ENCODE measurements at regions not wholly inside any gene's neighbourhood (a gene's known extent, or its start where the extent isn't known, plus 50 kb on each side); places are given as distances from the start of the nearest gene placed in this dataset.

GRCh38 chr2:196322973-196323810 is 151.8 kb upstream of the STK17B start:
- no peak for DNase-seq
- peaks cover 5% of the 10 kb centered on the region for H3K27me3 ChIP-seq (ENCODE audit: control insufficient read depth, insufficient read depth, low read length)
- Mint-ChIP-seq H3K4me3 (no peak overlapping the region), H3K9me3 (no peaks in the 10 kb centered on the region), H3K36me3 (no peaks in the 10 kb centered on the region), H3K27ac (no peak overlapping the region), H3K27me3 (peaks cover 15% of the 10 kb centered on the region), H3K4me1 (no peaks in the 10 kb centered on the region)
- H3K4me1 ChIP-seq (ENCODE audit: control insufficient read depth, insufficient read depth, low read length, poor library complexity, severe bottlenecking) = no peaks in the 10 kb centered on the region
- no peak overlapping the region for H3K4me3 ChIP-seq (ENCODE audit: low read depth, low read length)
- no peaks in the 10 kb centered on the region for H3K36me3 ChIP-seq (ENCODE audit: control insufficient read depth, insufficient read depth, low read length)
- ATAC-seq (ENCODE audit: low read depth in 2 of 2) = no peak
- H3K27ac ChIP-seq (ENCODE audit: insufficient read depth, low read length, poor library complexity, severe bottlenecking) = no peak overlapping the region
- H3K9me3 ChIP-seq (ENCODE audit: control insufficient read depth in 2 of 2, low read length in 2 of 2) = no peaks in the 10 kb centered on the region

GRCh38 chr2:196324211-196324610 is 152.8 kb upstream of the STK17B start:
- ATAC-seq (ENCODE audit: low read depth in 2 of 2) (no peak), DNase-seq (no peak)
- H3K4me1 ChIP-seq (ENCODE audit: control insufficient read depth, insufficient read depth, low read length, poor library complexity, severe bottlenecking) = no peaks in the 10 kb centered on the region
- Mint-ChIP-seq H3K4me3 (no peak overlapping the region), H3K9me3 (no peaks in the 10 kb centered on the region), H3K36me3 (no peaks in the 10 kb centered on the region), H3K27me3 (peaks cover 15% of the 10 kb centered on the region), H3K27ac (no peak overlapping the region), H3K4me1 (no peaks in the 10 kb centered on the region)
- no peaks in the 10 kb centered on the region for H3K9me3 ChIP-seq (ENCODE audit: control insufficient read depth in 2 of 2, low read length in 2 of 2)
- peaks cover 5% of the 10 kb centered on the region for H3K27me3 ChIP-seq (ENCODE audit: control insufficient read depth, insufficient read depth, low read length)
- H3K27ac ChIP-seq (ENCODE audit: insufficient read depth, low read length, poor library complexity, severe bottlenecking) = no peak overlapping the region
- no peak overlapping the region for H3K4me3 ChIP-seq (ENCODE audit: low read depth, low read length)
- H3K36me3 ChIP-seq (ENCODE audit: control insufficient read depth, insufficient read depth, low read length) = no peaks in the 10 kb centered on the region

- peaks cover 17% of the 10 kb centered on the region for H3K27me3 Mint-ChIP-seq
- H3K9me3 Mint-ChIP-seq = peaks cover 0 to 1% (median 0%) of the 10 kb centered on the region in 7 donors
- no peak for ATAC-seq (ENCODE audit: low read depth in 2 of 2)
Observed at GRCh38 chr2:196328088-196328680, 156.8 kb upstream of the STK17B start.

GRCh38 chr2:196329959-196330358 is 158.6 kb upstream of the STK17B start:
- no peaks in the 10 kb centered on the region for H3K36me3 Mint-ChIP-seq
- peaks cover 1% of the 10 kb centered on the region for H3K27me3 ChIP-seq (ENCODE audit: control insufficient read depth, insufficient read depth, low read length)
- no peaks in the 10 kb centered on the region for H3K9me3 ChIP-seq (ENCODE audit: control insufficient read depth in 2 of 2, low read length in 2 of 2)
- ATAC-seq (ENCODE audit: low read depth in 2 of 2) (no peak), DNase-seq (no peak)
- H3K27me3 Mint-ChIP-seq = peaks cover 13% of the 10 kb centered on the region
- no peak overlapping the region for H3K27ac Mint-ChIP-seq
- H3K4me1 ChIP-seq (ENCODE audit: control insufficient read depth, insufficient read depth, low read length, poor library complexity, severe bottlenecking) = no peaks in the 10 kb centered on the region
- H3K4me1 Mint-ChIP-seq = no peaks in the 10 kb centered on the region
- H3K4me3 Mint-ChIP-seq = no peak overlapping the region
- H3K27ac ChIP-seq (ENCODE audit: insufficient read depth, low read length, poor library complexity, severe bottlenecking) = no peak overlapping the region
- no peaks in the 10 kb centered on the region for H3K36me3 ChIP-seq (ENCODE audit: control insufficient read depth, insufficient read depth, low read length)
- H3K4me3 ChIP-seq (ENCODE audit: low read depth, low read length) = no peak overlapping the region
- H3K9me3 Mint-ChIP-seq = peaks cover 0 to 1% (median 0%) of the 10 kb centered on the region in 7 donors

More at GRCh38 chr2:196328088-196328680, 156.8 kb upstream of the STK17B start:
- Mint-ChIP-seq H3K4me3 (no peak overlapping the region), H3K4me1 (no peaks in the 10 kb centered on the region), H3K27ac (no peak overlapping the region), H3K36me3 (no peaks in the 10 kb centered on the region)
- no peaks in the 10 kb centered on the region for H3K36me3 ChIP-seq (ENCODE audit: control insufficient read depth, insufficient read depth, low read length)
- no peak overlapping the region for H3K27ac ChIP-seq (ENCODE audit: insufficient read depth, low read length, poor library complexity, severe bottlenecking)
- H3K4me3 ChIP-seq (ENCODE audit: low read depth, low read length) = no peak overlapping the region
- DNase-seq = no peak
- H3K4me1 ChIP-seq (ENCODE audit: control insufficient read depth, insufficient read depth, low read length, poor library complexity, severe bottlenecking) = no peaks in the 10 kb centered on the region
- H3K27me3 ChIP-seq (ENCODE audit: control insufficient read depth, insufficient read depth, low read length) = peaks cover 1% of the 10 kb centered on the region
- H3K9me3 ChIP-seq (ENCODE audit: control insufficient read depth in 2 of 2, low read length in 2 of 2) = no peaks in the 10 kb centered on the region

GRCh38 chr2:196330645-196331044 is 159.3 kb upstream of the STK17B start:
- H3K27ac ChIP-seq (ENCODE audit: insufficient read depth, low read length, poor library complexity, severe bottlenecking) = no peak overlapping the region
- Mint-ChIP-seq H3K4me1 (no peaks in the 10 kb centered on the region), H3K27me3 (peaks cover 8% of the 10 kb centered on the region), H3K27ac (no peak overlapping the region), H3K36me3 (no peaks in the 10 kb centered on the region), H3K9me3 (peaks cover 0 to 1% (median 0%) of the 10 kb centered on the region in 7 donors), H3K4me3 (no peak overlapping the region)
- no peaks in the 10 kb centered on the region for H3K9me3 ChIP-seq (ENCODE audit: control insufficient read depth in 2 of 2, low read length in 2 of 2)
- H3K27me3 ChIP-seq (ENCODE audit: control insufficient read depth, insufficient read depth, low read length) = peaks cover 1% of the 10 kb centered on the region
- no peaks in the 10 kb centered on the region for H3K36me3 ChIP-seq (ENCODE audit: control insufficient read depth, insufficient read depth, low read length)
- ATAC-seq (ENCODE audit: low read depth in 2 of 2) = no peak
- no peaks in the 10 kb centered on the region for H3K4me1 ChIP-seq (ENCODE audit: control insufficient read depth, insufficient read depth, low read length, poor library complexity, severe bottlenecking)
- no peak overlapping the region for H3K4me3 ChIP-seq (ENCODE audit: low read depth, low read length)
- no peak for DNase-seq

GRCh38 chr2:196331143-196331542 is 159.8 kb upstream of the STK17B start:
- H3K36me3 Mint-ChIP-seq = no peaks in the 10 kb centered on the region
- Histone ChIP-seq H3K4me3 (ENCODE audit: low read depth, low read length) (no peak overlapping the region), H3K27me3 (ENCODE audit: control insufficient read depth, insufficient read depth, low read length) (peaks cover 1% of the 10 kb centered on the region)

GRCh38 chr2:196331851-196332250 is 160.5 kb upstream of the STK17B start:
- H3K9me3 ChIP-seq (ENCODE audit: control insufficient read depth in 2 of 2, low read length in 2 of 2) = no peaks in the 10 kb centered on the region
- DNase-seq (no peak), ATAC-seq (ENCODE audit: low read depth in 2 of 2) (no peak)
- H3K27ac Mint-ChIP-seq = no peak overlapping the region
- H3K36me3 Mint-ChIP-seq = no peaks in the 10 kb centered on the region
- H3K27me3 ChIP-seq (ENCODE audit: control insufficient read depth, insufficient read depth, low read length) = peaks cover 1% of the 10 kb centered on the region
- H3K9me3 Mint-ChIP-seq = peaks cover 0 to 1% (median 0%) of the 10 kb centered on the region in 7 donors
- no peak overlapping the region for H3K4me3 Mint-ChIP-seq
- peaks cover 8% of the 10 kb centered on the region for H3K27me3 Mint-ChIP-seq
- H3K4me3 ChIP-seq (ENCODE audit: low read depth, low read length) = no peak overlapping the region
- H3K27ac ChIP-seq (ENCODE audit: insufficient read depth, low read length, poor library complexity, severe bottlenecking) = no peak overlapping the region
- H3K4me1 ChIP-seq (ENCODE audit: control insufficient read depth, insufficient read depth, low read length, poor library complexity, severe bottlenecking) = no peaks in the 10 kb centered on the region
- H3K4me1 Mint-ChIP-seq = peaks cover 0 to 3% (median 1%) of the 10 kb centered on the region in 4 donors
- H3K36me3 ChIP-seq (ENCODE audit: control insufficient read depth, insufficient read depth, low read length) = no peaks in the 10 kb centered on the region

More at GRCh38 chr2:196331143-196331542, 159.8 kb upstream of the STK17B start:
- peaks cover 0 to 2% (median 0%) of the 10 kb centered on the region in 4 donors for H3K4me1 Mint-ChIP-seq
- H3K4me1 ChIP-seq (ENCODE audit: control insufficient read depth, insufficient read depth, low read length, poor library complexity, severe bottlenecking) = no peaks in the 10 kb centered on the region
- H3K27me3 Mint-ChIP-seq = peaks cover 8% of the 10 kb centered on the region
- no peak overlapping the region for H3K4me3 Mint-ChIP-seq
- H3K9me3 ChIP-seq (ENCODE audit: control insufficient read depth in 2 of 2, low read length in 2 of 2) = no peaks in the 10 kb centered on the region
- H3K27ac Mint-ChIP-seq = no peak overlapping the region
- no peaks in the 10 kb centered on the region for H3K36me3 ChIP-seq (ENCODE audit: control insufficient read depth, insufficient read depth, low read length)
- peaks cover 0 to 1% (median 0%) of the 10 kb centered on the region in 7 donors for H3K9me3 Mint-ChIP-seq
- ATAC-seq (ENCODE audit: low read depth in 2 of 2) (no peak), DNase-seq (no peak)
- no peak overlapping the region for H3K27ac ChIP-seq (ENCODE audit: insufficient read depth, low read length, poor library complexity, severe bottlenecking)
